GM12878 (cell line): ENCODE measurements at regions not wholly inside any gene's neighbourhood (a gene's known extent, or its start where the extent isn't known, plus 50 kb on each side); places are given as distances from the start of the nearest gene placed in this dataset.

Experiments
- ATAC-seq: fragments of 200-7000 bp; cut with Tn5 transposase; 3 replicates; pipeline ENCODE4 v1.9.1; 2020; ENCODE audit warnings: mild to moderate bottlenecking, moderate library complexity
- BruUV-seq: library from RNA; stranded (reverse); fragments of 400-500 nt; replicated peaks from 2 replicates; lab custom pipeline; 2021; lab: Mats Ljungman, UMichigan
- CTCF ChIA-PET: fragments of 300-600 bp; sonication (Branson Sonifier 250); formaldehyde crosslinking; extraction: SDS; loops from one replicate; lab custom pipeline; 2021; ENCODE audit warnings: inconsistent platforms; lab: Yijun Ruan, JAX
- POLR2A ChIA-PET: fragments of 350-600 bp; formaldehyde crosslinking; extraction: SDS; loops from one replicate; lab custom pipeline; 2021; ENCODE audit warnings: inconsistent platforms; lab: Charles Lee
- RAD21 ChIA-PET: fragments of 300-600 bp; sonication (Branson Sonifier 250); formaldehyde crosslinking; loops from one replicate; lab custom pipeline; 2023; ENCODE audit warnings: antibody characterized with exemption; ENCODE audit not compliant: unreplicated experiment; lab: Charles Lee
- SMC1A ChIA-PET: fragments of 300-600 bp; sonication (Branson Sonifier 250); formaldehyde crosslinking; loops from one replicate; lab custom pipeline; 2023; ENCODE audit not compliant: unreplicated experiment, uncharacterized antibody; lab: Charles Lee
- DNase-seq: peaks from one replicate; pipeline ENCODE4 v3.0.0-alpha.2; 2011; ENCODE audit warnings: low read depth, low spot score
- FAIRE-seq: peaks from 3 replicates; lab custom pipeline; 2011; peaks lifted over from hg19 to GRCh38; lab: Jason Lieb, UNC
- H2AFZ ChIP-seq: 2 replicates; pipeline ENCODE4 v1.6.0; 2011; ENCODE audit warnings: low read depth, low read length, control low read depth; ENCODE audit not compliant: control insufficient read depth
- H3K27ac ChIP-seq: 2 replicates; pipeline ENCODE4 v1.5.1; 2011; ENCODE audit warnings: control low read depth; ENCODE audit not compliant: control insufficient read depth, insufficient read depth
- H3K27me3 ChIP-seq, 2 experiments: replicated peaks in 1 of 2; 2 replicates each; pipeline versions ENCODE4 v1.6.0 to v1.6.1; 2011; ENCODE audit warnings: low read length in 1 of 2; ENCODE audit not compliant: control insufficient read depth in 2 of 2, insufficient read depth in 2 of 2
- H3K36me3 ChIP-seq, 2 experiments: 2 replicates each; pipeline ENCODE4 v1.5.1; 2011; ENCODE audit warnings: low read length in 1 of 2; ENCODE audit not compliant: control insufficient read depth in 2 of 2, insufficient read depth in 2 of 2
- H3K4me1 ChIP-seq: 2 replicates; pipeline ENCODE4 v1.6.1; 2011; ENCODE audit warnings: mild to moderate bottlenecking, low read length, moderate library complexity, mixed read lengths; ENCODE audit not compliant: control insufficient read depth, insufficient read depth
- H3K4me2 ChIP-seq: 2 replicates; pipeline ENCODE4 v1.6.0; 2011; ENCODE audit warnings: control low read depth; ENCODE audit not compliant: control insufficient read depth, insufficient read depth
- H3K4me3 ChIP-seq: fragments of 200-600 bp; sonication (generic); 2 replicates; pipeline ENCODE4 v1.5.1; 2016
- H3K79me2 ChIP-seq: 2 replicates; pipeline ENCODE4 v1.6.0; 2011; ENCODE audit warnings: low read length; ENCODE audit not compliant: control insufficient read depth, insufficient read depth
- H3K9ac ChIP-seq: 2 replicates; pipeline ENCODE4 v1.8.0; 2011; ENCODE audit warnings: low read length, control low read depth, mixed read lengths; ENCODE audit not compliant: control insufficient read depth, insufficient read depth
- H3K9me3 ChIP-seq: replicated peaks from 3 replicates; pipeline ENCODE4 v1.5.1; 2011; ENCODE audit warnings: mild to moderate bottlenecking, low read length; ENCODE audit not compliant: control insufficient read depth, insufficient read depth
- H4K20me1 ChIP-seq: 2 replicates; pipeline ENCODE4 v1.6.0; 2011; ENCODE audit not compliant: control insufficient read depth, insufficient read depth
- CBX5 ChIP-seq: sonication (generic); IDR thresholded peaks from 2 replicates; pipeline ENCODE4 v1.6.1; 2016; ENCODE audit warnings: low read depth, moderate library complexity, mild to moderate bottlenecking, inconsistent platforms
- CEBPB ChIP-seq, 2 experiments: fragments of 150-350 bp in 1 of 2; IDR thresholded peaks; 2 replicates each; pipeline ENCODE4 v1.6.1; 2012 to 2014; ENCODE audit warnings: low read depth in 2 of 2, low read length in 2 of 2, borderline replicate concordance in 1 of 2, inconsistent platforms in 1 of 2
- PKNOX1 ChIP-seq: fragments of 450-650 bp; IDR thresholded peaks from 2 replicates; pipeline ENCODE4 v1.6.1; 2016; ENCODE audit warnings: mild to moderate bottlenecking
- RELA ChIP-seq: fragments of 450-650 bp; IDR thresholded peaks from 2 replicates; pipeline ENCODE4 v1.8.0; 2014; ENCODE audit warnings: borderline replicate concordance; ENCODE audit not compliant: partially characterized antibody
- REST ChIP-seq: IDR thresholded peaks from 2 replicates; pipeline ENCODE4 v1.6.1; 2012; ENCODE audit warnings: mild to moderate bottlenecking, low read depth, low read length
- SIN3A ChIP-seq: IDR thresholded peaks from 2 replicates; pipeline ENCODE4 v1.6.1; 2012; ENCODE audit warnings: low read depth, low read length, improper control_type of control experiment
- SKIL ChIP-seq: fragments of 450-650 bp; IDR thresholded peaks from 2 replicates; pipeline ENCODE4 v1.6.1; 2017; ENCODE audit warnings: mild to moderate bottlenecking, low read depth, inconsistent platforms; ENCODE audit not compliant: poor library complexity, severe bottlenecking
- SMARCA5 ChIP-seq: fragments of 450-650 bp; IDR thresholded peaks from 2 replicates; pipeline ENCODE4 v1.6.1; 2017; ENCODE audit warnings: mild to moderate bottlenecking
- SUPT20H ChIP-seq: IDR thresholded peaks from 2 replicates; pipeline ENCODE4 v1.6.1; 2011; ENCODE audit warnings: low read depth, mild to moderate bottlenecking, low read length, moderate library complexity, borderline replicate concordance; ENCODE audit not compliant: control insufficient read depth
- TAF1 ChIP-seq: IDR thresholded peaks from 2 replicates; pipeline ENCODE4 v1.6.1; 2011; ENCODE audit warnings: mild to moderate bottlenecking, low read depth, low read length, borderline replicate concordance
- TARDBP ChIP-seq: IDR thresholded peaks from 2 replicates; pipeline ENCODE4 v1.6.1; 2016; ENCODE audit warnings: borderline replicate concordance
- WRNIP1 ChIP-seq: IDR thresholded peaks from 2 replicates; pipeline ENCODE4 v1.6.1; 2011; ENCODE audit warnings: low read depth, low read length, improper control_type of control experiment, borderline replicate concordance
- YY1 ChIP-seq: IDR thresholded peaks from 2 replicates; pipeline ENCODE4 v1.6.1; 2011; ENCODE audit warnings: low read depth, mild to moderate bottlenecking, low read length
- ZNF622 ChIP-seq: fragments of 450-650 bp; IDR thresholded peaks from 2 replicates; pipeline ENCODE4 v1.6.1; 2017; ENCODE audit warnings: mild to moderate bottlenecking, inconsistent platforms
- ZZZ3 ChIP-seq: IDR thresholded peaks from 2 replicates; pipeline ENCODE4 v1.6.1; 2011; ENCODE audit warnings: low read depth; ENCODE audit not compliant: control insufficient read depth, insufficient read length
- WGBS: methylation state at CpG from one replicate; pipeline ENCODE4 v1.1.6; 2016; ENCODE audit warnings: low lambda C conversion rate; ENCODE audit not compliant: insufficient replicate concordance, insufficient coverage; ENCODE audit errors: missing lambda C conversion rate; 5-methylcytosine and 5-hydroxymethylcytosine counted together
- in situ Hi-C: fragments of 300-500 bp; cut with MboI; formaldehyde crosslinking; loops from 9 replicates; pipeline ENCODE4 v1.14.3; 2018; ENCODE audit warnings: mixed read lengths
- intact Hi-C: fragments of 100-400 bp; cut with micrococcal nuclease; formaldehyde crosslinking; loops from one replicate; pipeline ENCODE4 v1.14.2; 2022; ENCODE audit not compliant: unreplicated experiment

- TF ChIP-seq REST = no peak
- no peak for TF ChIP-seq SIN3A
- TF ChIP-seq TAF1 = no peak
- TF ChIP-seq SKIL = no peak
- no peak for TF ChIP-seq SMARCA5
- TF ChIP-seq YY1 = no peak
Observed at GRCh38 chr5:68960456-68960855, 133.4 kb upstream of the SLC30A5 start (continued).

GRCh38 chr5:68960961-68961360 is 132.9 kb upstream of the SLC30A5 start:
- no peak overlapping the region for H3K4me2 ChIP-seq
- in situ Hi-C loops = no loop called here
- no peak for DNase-seq
- no peak overlapping the region for H3K9ac ChIP-seq
- CTCF ChIA-PET = interaction anchor here (3.3 kb wide), 1 partner anchor 675 kb away, joined by 10 read pairs; no protein-coding TSS in a partner anchor
- no TSS peak for BruUV-seq
- H3K36me3 ChIP-seq = no peaks in the 10 kb centered on the region
- no peak for TF ChIP-seq ZZZ3
- no peak for TF ChIP-seq SMARCA5
- no peak for TF ChIP-seq TARDBP
- TF ChIP-seq SUPT20H = no peak
- TF ChIP-seq RELA = no peak
- TF ChIP-seq ZNF622 = no peak
- no peak for TF ChIP-seq WRNIP1
- TF ChIP-seq PKNOX1 = no peak
- TF ChIP-seq CBX5 = no peak
- TF ChIP-seq SIN3A = no peak
- TF ChIP-seq CEBPB (IDR thresholded peaks at IDR 0.05; ENCODE audit: borderline replicate concordance in 1 of 2, low read depth in 2 of 2, low read length in 2 of 2) = no peak
- TF ChIP-seq, all 136 proteins: peak for 0
- no peak overlapping the region for H3K4me3 ChIP-seq
- H3K9me3 ChIP-seq = no peaks in the 10 kb centered on the region; the same call in 2 of the 3 replicates
- H4K20me1 ChIP-seq = no peaks in the 10 kb centered on the region
- no peaks in the 10 kb centered on the region for H3K27me3 ChIP-seq
- 79% methylated on average over 6 of the region's 6 CpGs for WGBS
- SMC1A ChIA-PET = no interaction called here
- no peaks in the 10 kb centered on the region for H3K79me2 ChIP-seq
- POLR2A ChIA-PET = no interaction called here
- no peak overlapping the region for H3K27ac ChIP-seq
- ATAC-seq = no peak
- no peaks in the 10 kb centered on the region for H3K4me1 ChIP-seq
- intact Hi-C loops = no loop called here
- no peak overlapping the region for H2AFZ ChIP-seq
- FAIRE-seq = no peak
- RAD21 ChIA-PET = interaction anchor here (2.0 kb wide), 1 partner anchor 674 kb away, joined by 7 read pairs; no protein-coding TSS in a partner anchor
